ENCODE measurements at regions not wholly inside any gene's neighbourhood (a gene's known extent, or its start where the extent isn't known, plus 50 kb on each side); places are given as distances from the start of the nearest gene placed in this dataset.

GRCh38 chr6:92541448-92542060 is 877.8 kb downstream of the EPHA7 start:
- ATAC-seq (no peak), DNase-seq (no peak)
- no peaks in the 10 kb centered on the region for H3K9me3 ChIP-seq
- H3K36me3 ChIP-seq = no peaks in the 10 kb centered on the region
- TF ChIP-seq CTCF (IDR thresholded peaks at IDR 0.05) (no peak), POLR2A (IDR thresholded peaks at IDR 0.05) (no peak)
- intact Hi-C loops (cut with DNase I) = no loop called here
- no peaks in the 10 kb centered on the region for H3K27me3 ChIP-seq
- no peak overlapping the region for H3K27ac ChIP-seq
- no peaks in the 10 kb centered on the region for H3K4me1 ChIP-seq
- WGBS (ENCODE audit: insufficient coverage, low coverage, low lambda C conversion rate, missing lambda C conversion rate) = 86% methylated on average over 1 of the region's 1 CpG
- H3K4me3 ChIP-seq = no peak overlapping the region

- Histone ChIP-seq H3K4me3 (no peak overlapping the region), H3K9me3 (no peaks in the 10 kb centered on the region), H3K4me1 (no peaks in the 10 kb centered on the region), H3K36me3 (no peaks in the 10 kb centered on the region), H3K27ac (no peak overlapping the region), H3K27me3 (no peaks in the 10 kb centered on the region)
- TF ChIP-seq POLR2A (IDR thresholded peaks at IDR 0.05) (no peak), CTCF (IDR thresholded peaks at IDR 0.05) (no peak)
- ATAC-seq = no peak
- no peak for DNase-seq
- intact Hi-C loops (cut with DNase I) = no loop called here
Measured at GRCh38 chr6:92538926-92539325, 880.4 kb downstream of the EPHA7 start.

- no peaks in the 10 kb centered on the region for H3K4me1 ChIP-seq
- no peaks in the 10 kb centered on the region for H3K9me3 ChIP-seq
- intact Hi-C loops (cut with DNase I) = no loop called here
- no peak for ATAC-seq
- no peaks in the 10 kb centered on the region for H3K27me3 ChIP-seq
- no peaks in the 10 kb centered on the region for H3K36me3 ChIP-seq
- no peak overlapping the region for H3K27ac ChIP-seq
- DNase-seq = no peak
- 43% methylated on average over 1 of the region's 1 CpG for WGBS (ENCODE audit: insufficient coverage, low coverage, low lambda C conversion rate, missing lambda C conversion rate)
- no peak overlapping the region for H3K4me3 ChIP-seq
- TF ChIP-seq CTCF (IDR thresholded peaks at IDR 0.05) (no peak), POLR2A (IDR thresholded peaks at IDR 0.05) (no peak)
Measured at GRCh38 chr6:92538275-92538674, 881.1 kb downstream of the EPHA7 start.

GRCh38 chr6:92534109-92534508 is 885.2 kb downstream of the EPHA7 start:
- WGBS (ENCODE audit: insufficient coverage, low coverage, low lambda C conversion rate, missing lambda C conversion rate) = 28% methylated on average over 3 of the region's 3 CpGs
- ATAC-seq = no peak
- no peak overlapping the region for H3K4me3 ChIP-seq

More at GRCh38 chr6:92534109-92534508, 885.2 kb downstream of the EPHA7 start:
- Histone ChIP-seq H3K36me3 (no peaks in the 10 kb centered on the region), H3K9me3 (no peaks in the 10 kb centered on the region), H3K27ac (no peak overlapping the region), H3K27me3 (no peaks in the 10 kb centered on the region), H3K4me1 (no peaks in the 10 kb centered on the region)
- intact Hi-C loops (cut with DNase I) = no loop called here
- DNase-seq = no peak
- TF ChIP-seq POLR2A (IDR thresholded peaks at IDR 0.05) = no peak
- no peak for TF ChIP-seq CTCF (IDR thresholded peaks at IDR 0.05)
